SK-N-SH treated with all-trans-retinoic acid at 6 μM for 48 hours (cell line): ENCODE measurements at regions not wholly inside any gene's neighbourhood (a gene's known extent, or its start where the extent isn't known, plus 50 kb on each side); places are given as distances from the start of the nearest gene placed in this dataset.
"Not testable (repeated sequence)": the region's sequence is repeated elsewhere in the genome, so short reads cannot be mapped to it uniquely, and the experiment has no call there.

ENCODE experiments used
- ATAC-seq: fragments of 200-7000 bp; cut with Tn5 transposase; 3 replicates; pipeline ENCODE4 v1.9.1; 2020; ENCODE audit warnings: mild to moderate bottlenecking, moderate library complexity
- ARNTL ChIP-seq: fragments of 450-650 bp; formaldehyde crosslinking; IDR thresholded peaks from 2 replicates; pipeline ENCODE4 v1.5.0; 2020; ENCODE audit warnings: low read depth, mild to moderate bottlenecking, moderate library complexity, borderline replicate concordance
- BACH2 ChIP-seq: fragments of 250-450 bp; sonication (Bioruptor Pico); IDR thresholded peaks from 2 replicates; pipeline ENCODE4 v1.9.0; 2021; ENCODE audit warnings: mild to moderate bottlenecking, borderline replicate concordance
- CSDC2 ChIP-seq: fragments of 250-450 bp; sonication (Bioruptor Pico); IDR thresholded peaks from 2 replicates; pipeline ENCODE4 v1.5.0; 2020; ENCODE audit warnings: mild to moderate bottlenecking, moderate library complexity
- ESRRG ChIP-seq: fragments of 250-450 bp; sonication (Bioruptor Pico); IDR thresholded peaks from 2 replicates; pipeline ENCODE4 v1.6.1; 2021; ENCODE audit warnings: mild to moderate bottlenecking
- GLIS3 ChIP-seq: fragments of 250-450 bp; sonication (Bioruptor Pico); IDR thresholded peaks from 2 replicates; pipeline ENCODE4 v1.5.0; 2020; ENCODE audit warnings: mild to moderate bottlenecking, moderate library complexity
- ISL1 ChIP-seq: fragments of 250-450 bp; sonication (Bioruptor Pico); IDR thresholded peaks from 2 replicates; pipeline ENCODE4 v2.1.2; 2022; ENCODE audit warnings: mild to moderate bottlenecking, moderate library complexity
- OSR1 ChIP-seq: fragments of 250-450 bp; sonication (Bioruptor Pico); IDR thresholded peaks from 2 replicates; pipeline ENCODE4 v1.8.0; 2022; ENCODE audit warnings: moderate library complexity, mild to moderate bottlenecking, inconsistent platforms
- PPARA ChIP-seq: fragments of 250-450 bp; sonication (Bioruptor Pico); IDR thresholded peaks from 2 replicates; pipeline ENCODE4 v1.5.0; 2020; ENCODE audit warnings: mild to moderate bottlenecking, borderline replicate concordance
- RARB ChIP-seq: fragments of 250-450 bp; sonication (Bioruptor Pico); IDR thresholded peaks from 2 replicates; pipeline ENCODE4 v1.8.0; 2021; ENCODE audit warnings: mild to moderate bottlenecking, moderate library complexity
- SNAI2 ChIP-seq: fragments of 250-450 bp; sonication (Bioruptor Pico); IDR thresholded peaks from 2 replicates; pipeline ENCODE4 v1.5.0; 2020; ENCODE audit warnings: mild to moderate bottlenecking, moderate library complexity
- TCF4 ChIP-seq: fragments of 250-450 bp; sonication (Bioruptor Pico); IDR thresholded peaks from 2 replicates; pipeline ENCODE4 v1.8.0; 2021; ENCODE audit warnings: mild to moderate bottlenecking, moderate library complexity, borderline replicate concordance
- TOX ChIP-seq: fragments of 250-450 bp; sonication (Bioruptor Pico); IDR thresholded peaks from 2 replicates; pipeline ENCODE4 v1.8.0; 2021; ENCODE audit warnings: mild to moderate bottlenecking, moderate library complexity, borderline replicate concordance
- ZC3H10 ChIP-seq: fragments of 250-450 bp; sonication (Bioruptor Pico); IDR thresholded peaks from 2 replicates; pipeline ENCODE4 v1.5.1; 2021; ENCODE audit warnings: mild to moderate bottlenecking, moderate library complexity
- ZFP3 ChIP-seq: fragments of 250-450 bp; sonication (Bioruptor Pico); IDR thresholded peaks from 2 replicates; pipeline ENCODE4 v1.5.0; 2020; ENCODE audit warnings: mild to moderate bottlenecking, moderate library complexity
- ZFP30 ChIP-seq: fragments of 450-650 bp; formaldehyde crosslinking; IDR thresholded peaks from 2 replicates; pipeline ENCODE4 v1.5.0; 2022; ENCODE audit warnings: mild to moderate bottlenecking, moderate library complexity
- ZNF565 ChIP-seq: fragments of 450-650 bp; formaldehyde crosslinking; conservative IDR thresholded peaks from 2 replicates; pipeline ENCODE4 v1.5.0; 2020; ENCODE audit warnings: low read depth, mild to moderate bottlenecking, moderate library complexity
- ZNF70 ChIP-seq: fragments of 450-650 bp; formaldehyde crosslinking; IDR thresholded peaks from 2 replicates; pipeline ENCODE4 v1.5.0; 2020; ENCODE audit warnings: mild to moderate bottlenecking, moderate library complexity
- TF ChIP-seq, protein P1 (sequence below): fragments of 250-450 bp; sonication (Bioruptor Pico); IDR thresholded peaks from 2 replicates; pipeline ENCODE4 v1.5.1; 2021; ENCODE audit warnings: mild to moderate bottlenecking, moderate library complexity
- TF ChIP-seq, protein P2 (sequence below): fragments of 250-450 bp; sonication (Bioruptor Pico); IDR thresholded peaks from 2 replicates; pipeline ENCODE4 v1.5.1; 2020; ENCODE audit warnings: low read depth, mild to moderate bottlenecking, moderate library complexity
- TF ChIP-seq, protein P3 (sequence below): fragments of 250-450 bp; sonication (Bioruptor Pico); IDR thresholded peaks from 2 replicates; pipeline ENCODE4 v1.8.0; 2021; ENCODE audit warnings: low read depth, mild to moderate bottlenecking, moderate library complexity, borderline replicate concordance

DNA sequence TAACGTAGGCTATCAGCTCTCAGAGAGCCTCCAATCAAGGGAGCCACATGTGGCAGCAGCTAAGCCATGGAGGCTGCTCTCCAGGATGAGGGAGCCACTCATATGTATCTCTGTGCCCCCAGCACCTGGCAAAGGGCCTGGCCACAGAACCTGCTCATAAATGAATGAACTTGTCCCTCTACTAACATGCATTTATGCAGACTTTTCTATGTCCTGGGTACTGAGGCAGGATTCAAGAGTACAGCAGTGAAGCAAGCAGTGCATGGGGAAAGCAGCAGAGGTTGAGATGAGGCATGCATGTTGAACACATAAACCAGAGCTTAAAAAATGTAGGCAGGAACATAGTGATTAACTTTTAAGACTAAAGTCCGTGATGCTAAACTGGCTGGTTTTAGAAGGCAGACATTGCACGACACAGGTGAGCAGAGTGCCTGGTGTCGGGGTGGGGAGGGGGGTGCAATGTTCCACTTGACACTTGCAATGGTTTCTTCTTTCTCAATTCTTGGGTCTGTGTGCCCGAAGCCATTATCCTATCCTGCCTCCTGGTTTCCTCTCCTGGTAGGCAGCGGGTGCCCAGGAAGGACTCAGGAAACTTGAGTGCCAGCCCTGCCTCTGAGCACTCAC is 142.8 kb upstream of the ALDH1B1 start:
- ATAC-seq = no peak

DNA sequence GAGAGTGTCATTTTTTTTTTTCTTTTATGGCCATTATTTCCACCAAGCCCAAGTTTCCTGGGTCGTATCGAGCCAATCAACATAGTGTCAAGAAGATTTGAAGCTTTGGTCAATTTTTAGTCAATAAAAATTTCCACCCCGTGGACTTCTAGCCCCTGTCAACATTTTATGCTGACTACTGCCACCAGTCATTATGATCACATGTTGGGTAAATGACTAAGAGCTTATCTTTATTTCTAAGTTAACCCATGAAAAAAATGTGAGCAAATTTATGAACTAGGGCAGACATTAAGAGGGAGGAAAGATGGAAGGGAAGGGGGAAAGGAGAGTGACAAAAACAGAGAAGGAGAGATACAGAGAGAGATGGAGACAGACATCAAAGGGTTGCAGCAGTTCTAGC is 143.5 kb upstream of the ALDH1B1 start:
- TF ChIP-seq TCF4 (CRISPR knock-in tag) = no peak
- TF ChIP-seq, protein P1, sequence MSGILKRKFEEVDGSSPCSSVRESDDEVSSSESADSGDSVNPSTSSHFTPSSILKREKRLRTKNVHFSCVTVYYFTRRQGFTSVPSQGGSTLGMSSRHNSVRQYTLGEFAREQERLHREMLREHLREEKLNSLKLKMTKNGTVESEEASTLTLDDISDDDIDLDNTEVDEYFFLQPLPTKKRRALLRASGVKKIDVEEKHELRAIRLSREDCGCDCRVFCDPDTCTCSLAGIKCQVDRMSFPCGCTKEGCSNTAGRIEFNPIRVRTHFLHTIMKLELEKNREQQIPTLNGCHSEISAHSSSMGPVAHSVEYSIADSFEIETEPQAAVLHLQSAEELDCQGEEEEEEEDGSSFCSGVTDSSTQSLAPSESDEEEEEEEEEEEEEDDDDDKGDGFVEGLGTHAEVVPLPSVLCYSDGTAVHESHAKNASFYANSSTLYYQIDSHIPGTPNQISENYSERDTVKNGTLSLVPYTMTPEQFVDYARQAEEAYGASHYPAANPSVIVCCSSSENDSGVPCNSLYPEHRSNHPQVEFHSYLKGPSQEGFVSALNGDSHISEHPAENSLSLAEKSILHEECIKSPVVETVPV (CRISPR knock-in tag) = no peak
- TF ChIP-seq BACH2 (CRISPR knock-in tag) = no peak
- TF ChIP-seq, protein P2, sequence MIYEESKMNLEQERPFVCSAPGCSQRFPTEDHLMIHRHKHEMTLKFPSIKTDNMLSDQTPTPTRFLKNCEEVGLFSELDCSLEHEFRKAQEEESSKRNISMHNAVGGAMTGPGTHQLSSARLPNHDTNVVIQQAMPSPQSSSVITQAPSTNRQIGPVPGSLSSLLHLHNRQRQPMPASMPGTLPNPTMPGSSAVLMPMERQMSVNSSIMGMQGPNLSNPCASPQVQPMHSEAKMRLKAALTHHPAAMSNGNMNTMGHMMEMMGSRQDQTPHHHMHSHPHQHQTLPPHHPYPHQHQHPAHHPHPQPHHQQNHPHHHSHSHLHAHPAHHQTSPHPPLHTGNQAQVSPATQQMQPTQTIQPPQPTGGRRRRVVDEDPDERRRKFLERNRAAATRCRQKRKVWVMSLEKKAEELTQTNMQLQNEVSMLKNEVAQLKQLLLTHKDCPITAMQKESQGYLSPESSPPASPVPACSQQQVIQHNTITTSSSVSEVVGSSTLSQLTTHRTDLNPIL (CRISPR knock-in tag) = no peak
- no peak for TF ChIP-seq ARNTL (CRISPR knock-in tag)
- no peak for TF ChIP-seq ZC3H10 (CRISPR knock-in tag)
- no peak for TF ChIP-seq ESRRG (CRISPR knock-in tag)
- no peak for TF ChIP-seq SNAI2 (CRISPR knock-in tag)
- TF ChIP-seq CSDC2 (CRISPR knock-in tag) = no peak
- no peak for TF ChIP-seq ZFP30 (CRISPR knock-in tag)
- no peak for TF ChIP-seq PPARA (CRISPR knock-in tag)
- no peak for TF ChIP-seq ISL1 (CRISPR knock-in tag)
- TF ChIP-seq GLIS3 (CRISPR knock-in tag) = no peak
- TF ChIP-seq ZNF70 = no peak
- TF ChIP-seq RARB (CRISPR knock-in tag) = no peak
- no peak for ATAC-seq

More for the DNA sequence above, 142.8 kb upstream of the ALDH1B1 start:
- TF ChIP-seq OSR1 (no peak), ARNTL (CRISPR knock-in tag) (no peak), ZNF565 (CRISPR knock-in tag) (no peak)
- TF ChIP-seq, all 23 proteins: peak for 0

DNA sequence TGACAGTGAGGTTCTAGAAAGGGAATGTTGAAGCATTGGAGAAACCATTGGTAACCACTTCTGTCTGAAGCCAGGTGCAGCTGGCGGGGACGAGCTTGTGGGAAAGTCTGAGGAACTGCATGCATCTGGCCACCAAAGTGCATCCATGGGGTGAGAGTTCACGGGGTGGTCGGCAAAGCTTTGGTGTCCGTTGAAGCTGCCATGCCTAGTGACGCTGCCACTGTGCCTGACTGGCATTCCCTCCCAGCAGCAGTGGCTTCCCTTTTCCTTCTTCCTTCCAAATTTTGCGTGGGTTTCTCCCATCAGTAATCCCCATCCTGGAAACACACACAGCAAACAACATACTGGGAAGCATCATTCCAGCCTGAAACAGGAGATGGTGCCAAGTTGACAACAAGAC is 145.7 kb upstream of the ALDH1B1 start:
- TF ChIP-seq ZFP3 (CRISPR knock-in tag) = no peak
- ATAC-seq = no peak

DNA sequence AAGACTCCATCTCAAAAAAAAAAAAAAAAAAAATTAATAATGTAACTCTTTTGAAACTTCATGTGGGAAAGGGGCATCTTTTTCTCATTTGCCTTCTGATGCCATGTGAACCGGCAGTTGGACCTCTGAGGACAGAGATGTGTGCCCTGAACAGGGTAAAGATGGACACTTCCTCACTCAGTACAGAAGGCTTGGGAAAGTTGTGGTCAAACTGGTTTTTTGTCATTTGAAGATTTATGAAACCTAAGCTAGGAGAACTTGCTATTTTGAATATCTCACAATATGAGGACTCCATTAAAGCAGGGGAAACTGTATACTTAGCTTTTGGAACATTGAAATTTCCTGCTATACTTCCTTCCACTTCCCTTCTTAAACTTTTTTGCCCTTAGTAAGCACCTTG is 147.5 kb upstream of the ALDH1B1 start:
- ATAC-seq = no peak

DNA sequence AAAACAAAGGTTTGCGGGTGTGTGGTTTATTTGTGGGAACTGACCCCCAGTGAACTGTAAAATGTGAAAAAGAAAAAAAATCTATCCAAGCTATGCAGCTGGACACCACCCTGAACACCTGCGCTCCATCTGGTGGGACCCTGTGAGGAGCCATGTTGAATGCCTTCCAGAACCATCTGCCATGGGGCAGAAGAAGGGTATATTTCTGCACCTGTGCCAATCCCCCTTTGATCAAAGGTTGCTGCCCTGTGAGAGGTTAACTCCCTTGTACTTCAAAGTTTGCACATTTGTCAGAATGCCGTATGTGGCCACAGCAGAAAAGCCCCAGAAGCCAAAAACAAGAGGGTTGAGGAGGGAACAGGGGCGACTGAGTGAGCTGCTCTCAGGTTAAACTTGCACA is 148.5 kb upstream of the ALDH1B1 start:
- no peak for ATAC-seq
- TF ChIP-seq, protein P2 (CRISPR knock-in tag) = no peak
- TF ChIP-seq ZNF565 (CRISPR knock-in tag) (no peak), TOX (no peak), ZC3H10 (CRISPR knock-in tag) (no peak), ZFP3 (CRISPR knock-in tag) (no peak), OSR1 (no peak)
- TF ChIP-seq, protein P3, sequence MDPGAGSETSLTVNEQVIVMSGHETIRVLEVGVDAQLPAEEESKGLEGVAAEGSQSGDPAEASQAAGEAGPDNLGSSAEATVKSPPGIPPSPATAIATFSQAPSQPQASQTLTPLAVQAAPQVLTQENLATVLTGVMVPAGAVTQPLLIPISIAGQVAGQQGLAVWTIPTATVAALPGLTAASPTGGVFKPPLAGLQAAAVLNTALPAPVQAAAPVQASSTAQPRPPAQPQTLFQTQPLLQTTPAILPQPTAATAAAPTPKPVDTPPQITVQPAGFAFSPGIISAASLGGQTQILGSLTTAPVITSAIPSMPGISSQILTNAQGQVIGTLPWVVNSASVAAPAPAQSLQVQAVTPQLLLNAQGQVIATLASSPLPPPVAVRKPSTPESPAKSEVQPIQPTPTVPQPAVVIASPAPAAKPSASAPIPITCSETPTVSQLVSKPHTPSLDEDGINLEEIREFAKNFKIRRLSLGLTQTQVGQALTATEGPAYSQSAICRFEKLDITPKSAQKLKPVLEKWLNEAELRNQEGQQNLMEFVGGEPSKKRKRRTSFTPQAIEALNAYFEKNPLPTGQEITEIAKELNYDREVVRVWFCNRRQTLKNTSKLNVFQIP = no peak

More for the DNA sequence above, 147.5 kb upstream of the ALDH1B1 start:
- TF ChIP-seq BACH2 (CRISPR knock-in tag) = no peak
- TF ChIP-seq OSR1 = no peak
- TF ChIP-seq ARNTL (CRISPR knock-in tag) = no peak

DNA sequence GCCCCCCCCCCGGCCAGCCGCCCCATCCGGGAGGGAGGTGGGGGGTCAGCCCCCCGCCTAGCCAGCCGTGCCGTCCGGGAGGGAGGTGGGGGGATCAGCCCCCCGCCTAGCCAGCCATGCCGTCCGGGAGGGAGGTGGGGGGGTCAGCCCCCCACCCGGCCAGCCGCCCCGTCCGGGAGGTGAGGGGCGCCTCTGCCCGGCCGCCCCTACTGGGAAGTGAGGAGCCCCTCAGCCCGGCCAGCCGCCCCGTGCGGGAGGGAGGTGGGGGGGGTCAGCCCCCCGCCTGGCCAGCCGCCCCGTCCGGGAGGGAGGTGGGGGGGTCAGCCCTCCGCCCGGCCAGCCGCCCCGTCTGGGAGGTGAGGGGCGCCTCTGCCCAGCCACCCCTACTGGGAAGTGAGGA is 150.4 kb upstream of the ALDH1B1 start:
- not testable (repeated sequence) for ATAC-seq
